Prostate gland (tissue), 2 donors: ENCODE measurements at regions not wholly inside any gene's neighbourhood (a gene's known extent, or its start where the extent isn't known, plus 50 kb on each side); places are given as distances from the start of the nearest gene placed in this dataset.

Experiments used
- POLR2A ChIP-seq: fragments of 450-650 bp; IDR thresholded peaks from one replicate; pipeline ENCODE4 v1.6.1; 2016; ENCODE audit warnings: antibody characterized with exemption, mild to moderate bottlenecking
- POLR2AphosphoS5 ChIP-seq: sonication (generic); formaldehyde crosslinking; IDR thresholded peaks from one replicate; pipeline ENCODE4 v1.6.1; 2017; ENCODE audit warnings: antibody characterized with exemption
- TF ChIP-seq, protein P1 (sequence below), 4 experiments: fragments of 200-600 bp in 2 of 4; fragments of 450-650 bp in 2 of 4; sonication (generic) in 2 of 4; IDR thresholded peaks; 1 replicate in 3 of 4; 2 replicates in 1 of 4; pipeline ENCODE4 v1.5.1; 2016 to 2019; ENCODE audit warnings: antibody characterized with exemption in 4 of 4, mild to moderate bottlenecking in 2 of 4, moderate library complexity in 2 of 4

DNA sequence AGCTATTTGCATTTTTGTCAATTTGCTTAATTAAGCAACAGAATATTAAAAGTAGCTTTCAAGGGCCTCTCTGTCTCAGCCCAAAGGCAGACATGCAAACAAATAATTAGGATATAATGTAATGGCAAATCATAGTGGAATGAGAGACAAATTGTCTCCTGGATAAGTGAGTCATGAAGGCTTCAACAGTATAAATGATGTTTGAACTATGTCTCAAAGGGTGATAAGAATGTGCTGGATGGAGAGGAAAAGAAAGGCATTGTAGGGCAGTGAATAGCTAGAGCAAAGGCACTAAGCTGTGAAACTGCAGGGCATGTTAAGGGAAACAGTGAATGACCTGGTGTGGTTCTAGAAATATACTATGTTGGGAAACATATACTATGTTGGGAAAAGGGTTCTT lies 53.5 kb upstream of the PPP1R12A start:
- TF ChIP-seq, protein P1, sequence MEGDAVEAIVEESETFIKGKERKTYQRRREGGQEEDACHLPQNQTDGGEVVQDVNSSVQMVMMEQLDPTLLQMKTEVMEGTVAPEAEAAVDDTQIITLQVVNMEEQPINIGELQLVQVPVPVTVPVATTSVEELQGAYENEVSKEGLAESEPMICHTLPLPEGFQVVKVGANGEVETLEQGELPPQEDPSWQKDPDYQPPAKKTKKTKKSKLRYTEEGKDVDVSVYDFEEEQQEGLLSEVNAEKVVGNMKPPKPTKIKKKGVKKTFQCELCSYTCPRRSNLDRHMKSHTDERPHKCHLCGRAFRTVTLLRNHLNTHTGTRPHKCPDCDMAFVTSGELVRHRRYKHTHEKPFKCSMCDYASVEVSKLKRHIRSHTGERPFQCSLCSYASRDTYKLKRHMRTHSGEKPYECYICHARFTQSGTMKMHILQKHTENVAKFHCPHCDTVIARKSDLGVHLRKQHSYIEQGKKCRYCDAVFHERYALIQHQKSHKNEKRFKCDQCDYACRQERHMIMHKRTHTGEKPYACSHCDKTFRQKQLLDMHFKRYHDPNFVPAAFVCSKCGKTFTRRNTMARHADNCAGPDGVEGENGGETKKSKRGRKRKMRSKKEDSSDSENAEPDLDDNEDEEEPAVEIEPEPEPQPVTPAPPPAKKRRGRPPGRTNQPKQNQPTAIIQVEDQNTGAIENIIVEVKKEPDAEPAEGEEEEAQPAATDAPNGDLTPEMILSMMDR (IDR thresholded peaks at IDR 0.05) = no peak
- TF ChIP-seq POLR2A (no peak), POLR2AphosphoS5 (no peak)
